BLaER1 treated with 17β-estradiol and CSF1 and Interleukin-3, amounts not matched to agents 10 nM and 100 nM (cell line): ENCODE measurements at regions not wholly inside any gene's neighbourhood (a gene's known extent, or its start where the extent isn't known, plus 50 kb on each side); places are given as distances from the start of the nearest gene placed in this dataset.

ENCODE experiments used
- H3K27ac ChIP-seq, 11 experiments: shearing (Covaris generic); formaldehyde crosslinking; 2 replicates each; pipeline ENCODE4 v1.8.1; 2022
- H3K27me3 ChIP-seq, 11 experiments: shearing (Covaris generic); formaldehyde crosslinking; 2 replicates each; pipeline ENCODE4 v1.8.1; 2022
- H3K36me3 ChIP-seq, 11 experiments: shearing (Covaris generic); formaldehyde crosslinking; 2 replicates each; pipeline ENCODE4 v1.8.1; 2022
- H3K4me1 ChIP-seq, 10 experiments: shearing (Covaris generic); formaldehyde crosslinking; 2 replicates each; pipeline ENCODE4 v1.8.1; 2022
- H3K4me2 ChIP-seq, 11 experiments: shearing (Covaris generic); formaldehyde crosslinking; 2 replicates each; pipeline ENCODE4 v1.8.1; 2022
- H3K4me3 ChIP-seq, 10 experiments: shearing (Covaris generic); formaldehyde crosslinking; 2 replicates each; pipeline ENCODE4 v1.8.1; 2022
- H3K9ac ChIP-seq, 11 experiments: shearing (Covaris generic); formaldehyde crosslinking; 2 replicates each; pipeline ENCODE4 v1.8.1; 2022
- H3K9me3 ChIP-seq, 11 experiments: shearing (Covaris generic); formaldehyde crosslinking; replicated peaks in 1 of 11; 2 replicates each; pipeline ENCODE4 v1.8.1; 2022
- H4K20me1 ChIP-seq, 11 experiments: shearing (Covaris generic); formaldehyde crosslinking; 2 replicates each; pipeline ENCODE4 v1.8.1; 2022
- Cebpa-rat ChIP-seq, 11 experiments: shearing (Covaris generic); IDR thresholded peaks; 2 replicates each; pipeline ENCODE4 v1.8.1; 2022

DNA sequence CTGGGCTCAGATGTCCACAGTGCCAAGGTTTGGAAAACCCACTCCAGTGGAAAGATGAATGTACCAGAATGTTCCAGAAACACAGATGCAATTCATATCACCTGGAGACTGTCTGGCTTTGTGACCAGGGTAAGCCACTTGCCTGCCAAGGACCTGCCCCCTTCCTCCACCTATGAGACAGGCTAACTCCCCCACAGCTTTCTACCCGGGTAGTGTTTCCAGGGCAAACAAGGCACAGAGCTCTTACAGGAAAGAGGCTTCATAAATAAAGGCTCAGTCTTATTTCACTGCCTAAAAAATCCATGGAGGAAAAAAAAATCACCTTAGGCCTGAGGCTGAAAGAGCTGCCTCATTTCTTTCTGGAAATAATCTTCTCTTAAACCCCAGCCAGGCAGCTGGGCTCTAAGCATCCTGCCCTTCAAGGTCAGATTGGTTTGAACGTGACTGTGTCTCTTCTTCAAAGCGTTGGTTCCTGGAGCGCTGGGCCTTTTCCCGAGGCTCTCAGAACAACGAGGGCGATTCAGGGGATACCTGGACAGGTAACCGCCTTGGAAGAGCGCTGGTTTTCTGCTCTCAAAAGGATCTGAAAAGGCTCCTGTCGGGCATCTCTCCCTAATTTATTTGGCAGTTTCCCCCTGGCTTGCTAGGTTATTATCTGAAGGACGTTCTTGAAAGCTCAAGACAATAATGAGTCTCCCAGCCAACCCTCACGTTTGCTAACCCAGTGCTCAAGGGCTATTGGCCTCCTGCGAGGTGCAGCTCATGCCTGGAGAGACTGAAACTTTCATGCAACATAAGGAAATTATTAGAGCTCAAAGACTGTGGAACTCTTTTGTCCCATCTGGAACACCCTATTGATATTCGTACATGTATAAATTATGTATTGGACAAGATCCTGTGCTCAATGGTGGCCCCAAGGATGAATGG, 199.2 kb upstream of the PMEPA1 start:
- no peak for TF ChIP-seq Cebpa-rat (IDR thresholded peaks at IDR 0.05)
- Histone ChIP-seq H3K36me3 (no peaks in the 10 kb centered on the region), H3K9ac (no peak overlapping the region), H3K27me3 (peaks cover 0 to 5% (median 0%) of the 10 kb centered on the region in 11 experiments; a peak in 1 of 22 replicates), H3K4me1 (peaks cover 8 to 26% (median 16%) of the 10 kb centered on the region in 10 experiments; a peak in 17 of 20 replicates), H3K27ac (no peak overlapping the region), H3K9me3 (no peaks in the 10 kb centered on the region), H4K20me1 (peaks cover 0 to 2% (median 0%) of the 10 kb centered on the region in 11 experiments; a peak in 2 of 22 replicates), H3K4me2 (peak overlapping the region in 8 of 11 experiments; percentile 1 to 38 (median 16); a peak in 6 of 22 replicates), H3K4me3 (no peak overlapping the region)

DNA sequence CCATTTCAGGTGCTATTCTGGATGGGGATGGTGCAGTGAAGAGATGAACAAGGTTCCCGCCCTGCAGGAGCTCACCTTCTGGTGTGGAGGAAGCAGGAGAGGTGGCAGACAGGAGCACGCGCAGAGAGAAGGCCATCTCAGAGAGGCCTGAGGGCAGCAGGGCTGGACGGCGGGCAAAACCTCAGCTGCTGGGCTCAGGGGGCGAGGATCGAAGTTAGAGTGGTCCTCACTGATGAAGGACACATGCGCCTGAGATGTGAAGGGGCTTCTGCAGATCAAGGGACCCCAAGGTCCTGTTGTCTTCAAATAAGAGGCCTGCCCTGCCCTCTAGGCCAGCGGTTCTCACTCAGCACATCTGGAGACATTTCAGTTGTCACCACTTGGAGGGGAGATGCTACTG, 198.4 kb upstream of the PMEPA1 start:
- H3K4me3 ChIP-seq = no peak overlapping the region
- no peak overlapping the region for H3K27ac ChIP-seq
- H3K9ac ChIP-seq = no peak overlapping the region
- no peak for TF ChIP-seq Cebpa-rat (IDR thresholded peaks at IDR 0.05)
- H4K20me1 ChIP-seq = peaks cover 0 to 9% (median 0%) of the 10 kb centered on the region in 11 experiments; a peak in 2 of 22 replicates
- no peaks in the 10 kb centered on the region for H3K9me3 ChIP-seq
- no peaks in the 10 kb centered on the region for H3K36me3 ChIP-seq
- peaks cover 0 to 12% (median 0%) of the 10 kb centered on the region in 11 experiments; a peak in 2 of 22 replicates for H3K27me3 ChIP-seq
- H3K4me1 ChIP-seq = peaks cover 9 to 31% (median 19%) of the 10 kb centered on the region in 10 experiments; a peak in 17 of 20 replicates
- H3K4me2 ChIP-seq = no peak overlapping the region

DNA sequence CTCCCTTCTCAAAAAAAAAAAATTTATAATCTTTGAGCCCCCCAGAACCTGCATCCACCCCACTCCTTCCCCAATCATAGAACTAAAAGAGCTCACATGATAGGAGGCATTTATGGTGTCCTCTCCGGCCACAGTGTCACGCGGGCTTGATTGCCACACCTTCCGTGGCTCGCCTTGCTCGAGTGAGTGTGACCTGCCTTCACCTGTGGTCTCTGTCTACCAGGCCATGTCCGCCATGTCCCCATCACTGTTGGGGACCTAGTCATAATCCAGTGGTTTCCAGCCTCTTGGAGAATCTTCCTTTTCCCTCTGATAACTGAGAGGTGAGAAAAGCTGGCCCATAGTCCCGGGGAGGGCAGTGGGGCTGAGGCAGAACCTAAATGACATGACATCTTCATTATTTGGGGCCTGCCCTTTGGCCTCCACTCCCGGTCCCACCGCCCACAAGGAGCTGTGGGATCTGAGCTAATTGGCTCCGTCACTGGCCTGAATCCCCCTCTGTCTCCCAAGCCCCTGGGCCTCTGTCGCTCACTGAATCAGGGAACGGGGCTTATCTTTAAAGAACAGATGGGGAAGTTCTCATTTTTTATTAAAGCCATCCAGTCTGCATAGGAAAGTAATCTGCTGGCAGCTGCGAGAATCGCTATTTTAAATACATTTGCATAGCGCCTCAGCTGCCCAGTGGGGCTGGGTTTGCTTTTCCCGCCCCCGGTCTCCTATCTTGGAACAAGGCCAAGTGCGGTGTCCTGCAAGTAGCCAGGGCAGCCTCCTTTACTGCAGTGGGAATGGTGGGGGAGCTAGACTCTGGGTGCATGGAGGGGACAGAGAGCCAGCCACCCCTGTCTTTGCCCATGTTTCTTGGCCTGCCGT, 197.6 kb upstream of the PMEPA1 start:
- Histone ChIP-seq H3K27me3 (peaks cover 0 to 17% (median 0%) of the 10 kb centered on the region in 11 experiments; a peak in 3 of 22 replicates), H3K4me1 (peaks cover 15 to 38% (median 25%) of the 10 kb centered on the region in 10 experiments; a peak in 19 of 20 replicates), H4K20me1 (peaks cover 0 to 9% (median 0%) of the 10 kb centered on the region in 11 experiments; a peak in 2 of 22 replicates), H3K27ac (no peak overlapping the region), H3K4me3 (no peak overlapping the region), H3K9ac (no peak overlapping the region), H3K36me3 (no peaks in the 10 kb centered on the region), H3K9me3 (no peaks in the 10 kb centered on the region), H3K4me2 (no peak overlapping the region)
- TF ChIP-seq Cebpa-rat (IDR thresholded peaks at IDR 0.05) = no peak

GRCh38 chr20:57905448-57905847, 195.6 kb upstream of the PMEPA1 start:
- no peak for TF ChIP-seq Cebpa-rat (IDR thresholded peaks at IDR 0.05)
- Histone ChIP-seq H3K27me3 (peaks cover 0 to 24% (median 0%) of the 10 kb centered on the region in 11 experiments; a peak in 3 of 22 replicates), H3K4me3 (no peak overlapping the region), H3K9ac (no peak overlapping the region), H4K20me1 (peaks cover 0 to 9% (median 0%) of the 10 kb centered on the region in 11 experiments; a peak in 2 of 22 replicates), H3K27ac (no peak overlapping the region), H3K4me1 (peaks cover 22 to 46% (median 31%) of the 10 kb centered on the region in 10 experiments), H3K36me3 (no peaks in the 10 kb centered on the region), H3K4me2 (no peak overlapping the region), H3K9me3 (no peaks in the 10 kb centered on the region)

GRCh38 chr20:57904314-57905105, 194.7 kb upstream of the PMEPA1 start:
- no peak overlapping the region for H3K9ac ChIP-seq
- H3K4me3 ChIP-seq = no peak overlapping the region
- no peaks in the 10 kb centered on the region for H3K36me3 ChIP-seq
- H3K4me1 ChIP-seq = peaks cover 28 to 46% (median 36%) of the 10 kb centered on the region in 10 experiments
- H3K4me2 ChIP-seq = peak overlapping the region; percentile 19 to 69 (median 54); a peak in 20 of 22 replicates
- peaks cover 0 to 29% (median 0%) of the 10 kb centered on the region in 11 experiments; a peak in 4 of 22 replicates for H3K27me3 ChIP-seq
- H3K27ac ChIP-seq = no peak overlapping the region
- no peaks in the 10 kb centered on the region for H3K9me3 ChIP-seq
- TF ChIP-seq Cebpa-rat (IDR thresholded peaks at IDR 0.05) = no peak
- peaks cover 0 to 9% (median 0%) of the 10 kb centered on the region in 11 experiments; a peak in 2 of 22 replicates for H4K20me1 ChIP-seq

- Histone ChIP-seq H3K27ac (no peak overlapping the region), H3K9me3 (no peaks in the 10 kb centered on the region), H3K4me2 (peak overlapping the region; percentile 5 to 51 (median 30); a peak in 20 of 22 replicates), H3K4me3 (no peak overlapping the region), H3K4me1 (peaks cover 28 to 44% (median 36%) of the 10 kb centered on the region in 10 experiments), H3K9ac (no peak overlapping the region), H3K27me3 (peaks cover 0 to 33% (median 0%) of the 10 kb centered on the region in 11 experiments; a peak in 4 of 22 replicates), H4K20me1 (peaks cover 0 to 9% (median 0%) of the 10 kb centered on the region in 11 experiments; a peak in 2 of 22 replicates), H3K36me3 (no peaks in the 10 kb centered on the region)
- TF ChIP-seq Cebpa-rat (IDR thresholded peaks at IDR 0.05) = no peak
Observed at GRCh38 chr20:57902473-57902872, 192.7 kb upstream of the PMEPA1 start.

DNA sequence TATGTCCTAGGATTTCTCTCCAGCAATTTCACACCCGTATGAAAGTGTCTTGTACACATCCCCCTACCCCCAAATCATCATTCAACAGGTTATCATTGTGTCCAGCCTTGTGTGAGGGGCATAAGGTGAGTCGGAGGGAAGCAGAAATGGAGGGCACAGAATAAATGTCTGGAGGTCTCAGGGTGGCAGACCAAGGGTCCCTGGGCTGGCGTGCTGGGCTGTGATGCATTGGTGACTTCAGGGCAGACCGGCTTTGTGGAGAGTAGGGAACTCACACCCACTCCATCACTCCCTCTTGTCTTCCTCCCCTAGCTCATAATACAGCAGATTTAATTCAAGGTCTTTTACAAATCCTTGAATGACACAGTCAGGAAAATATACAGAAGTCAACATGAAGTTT, 191.7 kb upstream of the PMEPA1 start:
- Histone ChIP-seq H3K36me3 (no peaks in the 10 kb centered on the region), H3K4me1 (peaks cover 28 to 44% (median 36%) of the 10 kb centered on the region in 10 experiments), H3K27me3 (peaks cover 0 to 33% (median 0%) of the 10 kb centered on the region in 11 experiments; a peak in 4 of 22 replicates), H3K4me2 (peak overlapping the region in 3 of 11 experiments; percentile 5 to 30 (median 16); a peak in 2 of 22 replicates), H3K27ac (no peak overlapping the region), H4K20me1 (peaks cover 0 to 9% (median 0%) of the 10 kb centered on the region in 11 experiments; a peak in 2 of 22 replicates), H3K4me3 (no peak overlapping the region), H3K9ac (no peak overlapping the region), H3K9me3 (no peaks in the 10 kb centered on the region)
- TF ChIP-seq Cebpa-rat (IDR thresholded peaks at IDR 0.05) = no peak
